Renal cortical epithelial cell (primary cell): ENCODE measurements at regions not wholly inside any gene's neighbourhood (a gene's known extent, or its start where the extent isn't known, plus 50 kb on each side); places are given as distances from the start of the nearest gene placed in this dataset.

ENCODE experiments used
- DNase-seq: peaks from one replicate; pipeline ENCODE4 v3.0.0-alpha.2; 2011; ENCODE audit warnings: low read depth

GRCh38 chr5:89302102-89302891, 419.3 kb upstream of the MEF2C start:
- DNase-seq: no peak

GRCh38 chr5:89301321-89302025, 418.5 kb upstream of the MEF2C start:
- DNase-seq: no peak

GRCh38 chr5:89300426-89300970, 417.5 kb upstream of the MEF2C start:
- no peak for DNase-seq

GRCh38 chr5:89299998-89300397, 417.0 kb upstream of the MEF2C start:
- no peak for DNase-seq

- no peak for DNase-seq
These were observed 414.1 kb upstream of the MEF2C start for GRCh38 chr5:89297066-89297465.

- peak; percentile 81 for DNase-seq
These were observed 410.8 kb upstream of the MEF2C start for GRCh38 chr5:89293810-89294209.

- DNase-seq: no peak
These were observed 409.5 kb upstream of the MEF2C start for GRCh38 chr5:89292487-89292886.

GRCh38 chr5:89289604-89290003, 406.6 kb upstream of the MEF2C start:
- DNase-seq: peak; percentile 87

- no peak for DNase-seq
These were observed 405.0 kb upstream of the MEF2C start for GRCh38 chr5:89287964-89288363.

GRCh38 chr5:89286320-89286719, 403.3 kb upstream of the MEF2C start:
- no peak for DNase-seq

- peak; percentile 22 for DNase-seq
These were observed 400.9 kb upstream of the MEF2C start for GRCh38 chr5:89283728-89284493.

- peak; percentile 89 for DNase-seq
These were observed 399.8 kb upstream of the MEF2C start for GRCh38 chr5:89282554-89283510.

GRCh38 chr5:89281766-89282553, 399.0 kb upstream of the MEF2C start:
- DNase-seq: no peak

GRCh38 chr5:89281211-89281610, 398.2 kb upstream of the MEF2C start:
- DNase-seq: no peak

GRCh38 chr5:89280103-89281037, 397.4 kb upstream of the MEF2C start:
- DNase-seq: no peak

GRCh38 chr5:89279391-89280036, 396.5 kb upstream of the MEF2C start:
- DNase-seq: no peak

GRCh38 chr5:89277816-89278215, 394.8 kb upstream of the MEF2C start:
- peak; percentile 61 for DNase-seq

GRCh38 chr5:89276566-89277305, 393.8 kb upstream of the MEF2C start:
- DNase-seq: peak; percentile 59
